ENCODE measurements at regions not wholly inside any gene's neighbourhood (a gene's known extent, or its start where the extent isn't known, plus 50 kb on each side); places are given as distances from the start of the nearest gene placed in this dataset.

- H3K36me3 ChIP-seq (replicated peaks in 1 of 2; ENCODE audit: control extremely low read depth in 1 of 2, control insufficient read depth in 1 of 2, extremely low read depth in 1 of 2, insufficient read depth in 2 of 2, low read length in 1 of 2): no peaks in the 10 kb centered on the region
- no peak overlapping the region for H3K9ac ChIP-seq (ENCODE audit: low read length)
- no peaks in the 10 kb centered on the region for H3K4me1 ChIP-seq (ENCODE audit: control insufficient read depth in 2 of 2, insufficient read depth in 2 of 2, low read length in 2 of 2)
- no peak overlapping the region for H3K4me3 ChIP-seq (ENCODE audit: control extremely low read depth in 1 of 5, extremely low read depth in 1 of 5, insufficient read depth in 1 of 5, low read depth in 2 of 5, low read length in 4 of 5)
- no peak for TF ChIP-seq CTCF (IDR thresholded peaks at IDR 0.05)
- no peak for TF ChIP-seq EZH2 (IDR thresholded peaks at IDR 0.05; ENCODE audit: borderline replicate concordance, insufficient read depth, low read depth, low read length, poor library complexity, severe bottlenecking)
- intact Hi-C loops (cut with micrococcal nuclease): no loop called here
- no peak overlapping the region for H3K27ac ChIP-seq (ENCODE audit: low read length in 2 of 2)
- no peaks in the 10 kb centered on the region for H4K20me1 ChIP-seq (ENCODE audit: control insufficient read depth, insufficient read depth, low read length, poor library complexity, severe bottlenecking)
- H3K9me3 Mint-ChIP-seq (ENCODE audit: insufficient read depth): peaks cover 3% of the 10 kb centered on the region
- H3K79me2 ChIP-seq (ENCODE audit: control insufficient read depth, insufficient read depth, low read length): no peaks in the 10 kb centered on the region
- no peak for DNase-seq
- POLR2A ChIA-PET: no interaction called here
- peaks cover 0 to 6% (median 5%) of the 10 kb centered on the region in 4 experiments for H3K27me3 ChIP-seq (replicated peaks in 1 of 4; ENCODE audit: control extremely low read depth in 1 of 4, control insufficient read depth in 3 of 4, insufficient read depth in 4 of 4, low read length in 3 of 4)
- CTCF ChIA-PET: no interaction called here
- no peaks in the 10 kb centered on the region for H3K4me1 Mint-ChIP-seq
- ATAC-seq (ENCODE audit: low read depth): no peak
- H2AFZ ChIP-seq (ENCODE audit: insufficient read depth, low read depth, low read length, poor library complexity, severe bottlenecking): no peak overlapping the region
- H3K4me2 ChIP-seq (replicated peaks; ENCODE audit: low read depth, low read length, poor library complexity, severe bottlenecking): no peak overlapping the region
- H3K4me3 Mint-ChIP-seq: no peak overlapping the region
- no peak overlapping the region for H3K27ac Mint-ChIP-seq
- H3K27me3 Mint-ChIP-seq: peaks cover 44% of the 10 kb centered on the region
- no peaks in the 10 kb centered on the region for H3K9me3 ChIP-seq (ENCODE audit: control extremely low read depth in 1 of 3, control insufficient read depth in 2 of 3, insufficient read depth in 1 of 3, low read length in 2 of 3)
- WGBS (ENCODE audit: insufficient coverage): 96% methylated on average over 4 of the region's 6 CpGs
These were observed 171.1 kb downstream of the ADRA2A start for GRCh38 chr10:111247781-111248389.

GRCh38 chr10:111249925-111250324 lies 173.1 kb downstream of the ADRA2A start:
- no peaks in the 10 kb centered on the region for H3K4me1 ChIP-seq (ENCODE audit: control insufficient read depth in 2 of 2, insufficient read depth in 2 of 2, low read length in 2 of 2)
- H3K27me3 ChIP-seq (replicated peaks in 1 of 4; ENCODE audit: control extremely low read depth in 1 of 4, control insufficient read depth in 3 of 4, insufficient read depth in 4 of 4, low read length in 3 of 4): peaks cover 0 to 6% (median 5%) of the 10 kb centered on the region in 4 experiments
- no peaks in the 10 kb centered on the region for H3K36me3 ChIP-seq (replicated peaks in 1 of 2; ENCODE audit: control extremely low read depth in 1 of 2, control insufficient read depth in 1 of 2, extremely low read depth in 1 of 2, insufficient read depth in 2 of 2, low read length in 1 of 2)
- intact Hi-C loops (cut with micrococcal nuclease): no loop called here
- no peaks in the 10 kb centered on the region for H3K4me1 Mint-ChIP-seq
- no peaks in the 10 kb centered on the region for H3K79me2 ChIP-seq (ENCODE audit: control insufficient read depth, insufficient read depth, low read length)
- peaks cover 3% of the 10 kb centered on the region for H3K9me3 Mint-ChIP-seq (ENCODE audit: insufficient read depth)
- H3K4me3 Mint-ChIP-seq: no peak overlapping the region
- H3K27me3 Mint-ChIP-seq: peaks cover 37% of the 10 kb centered on the region
- H3K9ac ChIP-seq (ENCODE audit: low read length): no peak overlapping the region
- POLR2A ChIA-PET: no interaction called here
- no peak overlapping the region for H3K4me3 ChIP-seq (ENCODE audit: control extremely low read depth in 1 of 5, extremely low read depth in 1 of 5, insufficient read depth in 1 of 5, low read depth in 2 of 5, low read length in 4 of 5)
- no peak overlapping the region for H3K27ac Mint-ChIP-seq
- H3K9me3 ChIP-seq (ENCODE audit: control extremely low read depth in 1 of 3, control insufficient read depth in 2 of 3, insufficient read depth in 1 of 3, low read length in 2 of 3): no peaks in the 10 kb centered on the region
- no peak overlapping the region for H2AFZ ChIP-seq (ENCODE audit: insufficient read depth, low read depth, low read length, poor library complexity, severe bottlenecking)
- DNase-seq (no peak), ATAC-seq (ENCODE audit: low read depth) (no peak)
- 100% methylated on average over 1 of the region's 1 CpG for WGBS (ENCODE audit: insufficient coverage)
- CTCF ChIA-PET: no interaction called here
- H4K20me1 ChIP-seq (ENCODE audit: control insufficient read depth, insufficient read depth, low read length, poor library complexity, severe bottlenecking): no peaks in the 10 kb centered on the region
- H3K27ac ChIP-seq (ENCODE audit: low read length in 2 of 2): no peak overlapping the region
- TF ChIP-seq CTCF (IDR thresholded peaks at IDR 0.05) (no peak), EZH2 (IDR thresholded peaks at IDR 0.05; ENCODE audit: borderline replicate concordance, insufficient read depth, low read depth, low read length, poor library complexity, severe bottlenecking) (no peak)
- H3K4me2 ChIP-seq (replicated peaks; ENCODE audit: low read depth, low read length, poor library complexity, severe bottlenecking): no peak overlapping the region
